Epithelial cell of proximal tubule (primary cell): ENCODE measurements at regions not wholly inside any gene's neighbourhood (a gene's known extent, or its start where the extent isn't known, plus 50 kb on each side); places are given as distances from the start of the nearest gene placed in this dataset.

Experiments
- DNase-seq: peaks from one replicate; pipeline ENCODE4 v3.0.0-alpha.2; 2011; ENCODE audit warnings: low read depth
- H3K4me3 ChIP-seq: 2 replicates; pipeline ENCODE4 v1.5.1; 2011; ENCODE audit warnings: low read depth, mild to moderate bottlenecking, low read length
- CTCF ChIP-seq: conservative IDR thresholded peaks from 2 replicates; pipeline ENCODE4 v1.5.1; 2012; ENCODE audit warnings: low read depth, mild to moderate bottlenecking, low read length

- DNase-seq: no peak
- no peak for TF ChIP-seq CTCF
- H3K4me3 ChIP-seq: no peak overlapping the region
Observed at GRCh38 chr7:26467541-26467940, 175.9 kb downstream of the SNX10 start.

GRCh38 chr7:26468625-26469024, 177.0 kb downstream of the SNX10 start:
- no peak for DNase-seq
- no peak overlapping the region for H3K4me3 ChIP-seq
- no peak for TF ChIP-seq CTCF

- TF ChIP-seq CTCF: no peak
- no peak for DNase-seq
- no peak overlapping the region for H3K4me3 ChIP-seq
Observed at GRCh38 chr7:26469188-26469587, 177.5 kb downstream of the SNX10 start.

GRCh38 chr7:26470691-26471090, 179.0 kb downstream of the SNX10 start:
- no peak for TF ChIP-seq CTCF
- no peak overlapping the region for H3K4me3 ChIP-seq
- no peak for DNase-seq

- no peak overlapping the region for H3K4me3 ChIP-seq
- DNase-seq: no peak
- no peak for TF ChIP-seq CTCF
Observed at GRCh38 chr7:26471306-26472075, 179.8 kb downstream of the SNX10 start.

GRCh38 chr7:26472971-26473370, 181.3 kb downstream of the SNX10 start:
- no peak overlapping the region for H3K4me3 ChIP-seq
- no peak for TF ChIP-seq CTCF
- no peak for DNase-seq

- TF ChIP-seq CTCF: no peak
- DNase-seq: no peak
- no peak overlapping the region for H3K4me3 ChIP-seq
Observed at GRCh38 chr7:26476271-26476670, 184.6 kb downstream of the SNX10 start.
